ENCODE measurements at regions not wholly inside any gene's neighbourhood (a gene's known extent, or its start where the extent isn't known, plus 50 kb on each side); places are given as distances from the start of the nearest gene placed in this dataset.

DNA sequence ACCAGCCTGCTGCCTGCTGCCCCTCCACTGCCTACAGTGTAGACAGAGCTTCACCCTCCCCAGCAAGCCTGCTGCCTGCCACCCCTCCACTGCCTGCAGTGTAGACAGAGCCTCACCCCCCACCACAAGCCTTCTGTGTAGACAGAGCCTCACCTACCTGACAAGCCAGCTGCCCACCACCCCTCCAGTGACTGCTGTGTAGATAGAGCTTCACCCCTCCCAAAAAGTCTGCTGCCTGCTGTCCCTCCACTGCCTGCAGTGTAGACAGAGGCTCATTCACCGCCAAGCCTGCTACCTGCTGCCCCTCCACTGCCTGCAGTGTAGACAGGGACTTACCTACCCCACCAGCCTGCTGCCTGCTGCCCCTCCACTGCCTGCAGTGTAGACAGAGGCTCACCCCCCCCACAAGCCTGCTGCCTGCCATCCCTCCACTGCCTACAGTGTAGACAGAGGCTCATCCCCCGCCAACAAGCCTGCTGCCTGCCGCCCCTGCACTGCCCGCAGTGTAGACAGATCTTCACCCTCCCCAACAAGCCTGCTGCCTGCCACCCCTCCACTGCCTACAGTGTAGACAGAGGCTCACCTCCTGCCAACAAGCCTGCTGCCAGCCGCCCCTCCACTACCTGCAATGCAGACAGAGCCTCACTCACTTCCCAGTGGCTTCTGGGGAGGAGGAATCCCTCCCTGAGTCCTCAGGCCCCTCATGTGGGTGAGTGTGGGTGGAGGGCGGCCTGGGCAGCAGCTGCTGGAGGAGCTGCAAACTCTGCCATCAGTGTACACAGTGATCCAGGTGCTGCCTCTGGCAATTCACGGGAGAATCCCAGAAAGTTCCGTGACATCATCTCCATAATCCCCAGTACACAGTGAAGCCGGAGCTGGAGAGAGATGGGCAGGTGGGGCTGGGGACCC, 140.9 kb downstream of the DLL1 start:
- TF ChIP-seq EZH2phosphoT487 (IDR thresholded peaks at IDR 0.05; ENCODE audit: insufficient read depth, low read depth), result no peak
- TF ChIP-seq EZH2 (IDR thresholded peaks at IDR 0.05; ENCODE audit: insufficient read depth, poor library complexity, severe bottlenecking), result no peak
